ENCODE measurements at regions not wholly inside any gene's neighbourhood (a gene's known extent, or its start where the extent isn't known, plus 50 kb on each side); places are given as distances from the start of the nearest gene placed in this dataset.

GRCh38 chr2:13901526-13901925, 731.0 kb upstream of the LRATD1 start:
- H4K20me1 ChIP-seq (ENCODE audit: insufficient read depth, low read length): no peaks in the 10 kb centered on the region
- no peaks in the 10 kb centered on the region for H3K9me2 ChIP-seq (ENCODE audit: insufficient read depth, low read length)
- H3K4me3 ChIP-seq (ENCODE audit: low read depth, low read length, poor library complexity, severe bottlenecking): no peak overlapping the region
- H3K79me2 ChIP-seq (ENCODE audit: insufficient read depth, low read depth, low read length): no peaks in the 10 kb centered on the region
- ChIA-PET CTCF (ENCODE audit: unreplicated experiment) (no interaction called here), POLR2A (no interaction called here)
- no peaks in the 10 kb centered on the region for H3K9me3 ChIP-seq (ENCODE audit: low read length)
- no peak overlapping the region for H3K27ac ChIP-seq (ENCODE audit: low read depth, low read length, poor library complexity, severe bottlenecking)
- H3K4me2 ChIP-seq (ENCODE audit: low read length): no peak overlapping the region
- no peaks in the 10 kb centered on the region for H3K4me1 ChIP-seq (ENCODE audit: insufficient read depth, low read length, poor library complexity, severe bottlenecking)
- intact Hi-C loops (cut with micrococcal nuclease; ENCODE audit: unreplicated experiment): no loop called here
- BruUV-seq (replicated peaks): no TSS peak
- DNase-seq (ENCODE audit: low spot score): no peak
- TF ChIP-seq CTCF (conservative IDR thresholded peaks at IDR 0.05; ENCODE audit: low read length) (no peak), EZH2phosphoT487 (IDR thresholded peaks at IDR 0.05; ENCODE audit: borderline replicate concordance, low read depth, low read length) (no peak)
- no peak overlapping the region for H2AFZ ChIP-seq (ENCODE audit: low read length)
- no peaks in the 10 kb centered on the region for H3K36me3 ChIP-seq (ENCODE audit: insufficient read depth, low read length)

- no peaks in the 10 kb centered on the region for H3K79me2 ChIP-seq (ENCODE audit: insufficient read depth, low read depth, low read length)
- no peaks in the 10 kb centered on the region for H3K9me2 ChIP-seq (ENCODE audit: insufficient read depth, low read length)
- CTCF ChIA-PET (ENCODE audit: unreplicated experiment): no interaction called here
- no peaks in the 10 kb centered on the region for H3K4me1 ChIP-seq (ENCODE audit: insufficient read depth, low read length, poor library complexity, severe bottlenecking)
- intact Hi-C loops (cut with micrococcal nuclease; ENCODE audit: unreplicated experiment): no loop called here
- H4K20me1 ChIP-seq (ENCODE audit: insufficient read depth, low read length): no peaks in the 10 kb centered on the region
- DNase-seq (ENCODE audit: low spot score): no peak
- BruUV-seq (replicated peaks): no TSS peak
- no peaks in the 10 kb centered on the region for H3K36me3 ChIP-seq (ENCODE audit: insufficient read depth, low read length)
- H3K9me3 ChIP-seq (ENCODE audit: low read length): no peaks in the 10 kb centered on the region
- TF ChIP-seq EZH2phosphoT487 (IDR thresholded peaks at IDR 0.05; ENCODE audit: borderline replicate concordance, low read depth, low read length) (no peak), CTCF (conservative IDR thresholded peaks at IDR 0.05; ENCODE audit: low read length) (no peak)
- no peak overlapping the region for H3K4me3 ChIP-seq (ENCODE audit: low read depth, low read length, poor library complexity, severe bottlenecking)
- no peak overlapping the region for H3K4me2 ChIP-seq (ENCODE audit: low read length)
- POLR2A ChIA-PET: no interaction called here
- no peak overlapping the region for H2AFZ ChIP-seq (ENCODE audit: low read length)
- no peak overlapping the region for H3K27ac ChIP-seq (ENCODE audit: low read depth, low read length, poor library complexity, severe bottlenecking)
These were observed 726.7 kb upstream of the LRATD1 start for GRCh38 chr2:13905831-13906230.

GRCh38 chr2:13916066-13916465, 716.5 kb upstream of the LRATD1 start:
- CTCF ChIA-PET (ENCODE audit: unreplicated experiment): no interaction called here
- TF ChIP-seq CTCF (conservative IDR thresholded peaks at IDR 0.05; ENCODE audit: low read length) (no peak), EZH2phosphoT487 (IDR thresholded peaks at IDR 0.05; ENCODE audit: borderline replicate concordance, low read depth, low read length) (no peak)
- intact Hi-C loops (cut with micrococcal nuclease; ENCODE audit: unreplicated experiment): no loop called here

More at GRCh38 chr2:13916066-13916465, 716.5 kb upstream of the LRATD1 start:
- Histone ChIP-seq H3K9me2 (ENCODE audit: insufficient read depth, low read length) (no peaks in the 10 kb centered on the region), H3K36me3 (ENCODE audit: insufficient read depth, low read length) (no peaks in the 10 kb centered on the region), H3K79me2 (ENCODE audit: insufficient read depth, low read depth, low read length) (no peaks in the 10 kb centered on the region), H3K4me1 (ENCODE audit: insufficient read depth, low read length, poor library complexity, severe bottlenecking) (no peaks in the 10 kb centered on the region), H3K9me3 (ENCODE audit: low read length) (no peaks in the 10 kb centered on the region), H2AFZ (ENCODE audit: low read length) (no peak overlapping the region), H3K4me3 (ENCODE audit: low read depth, low read length, poor library complexity, severe bottlenecking) (no peak overlapping the region), H3K4me2 (ENCODE audit: low read length) (no peak overlapping the region), H3K27ac (ENCODE audit: low read depth, low read length, poor library complexity, severe bottlenecking) (no peak overlapping the region), H4K20me1 (ENCODE audit: insufficient read depth, low read length) (no peaks in the 10 kb centered on the region)
- no TSS peak for BruUV-seq (replicated peaks)
- DNase-seq (ENCODE audit: low spot score): no peak
- POLR2A ChIA-PET: no interaction called here
